Esophagus muscularis mucosa (tissue), 4 donors: ENCODE measurements at regions not wholly inside any gene's neighbourhood (a gene's known extent, or its start where the extent isn't known, plus 50 kb on each side); places are given as distances from the start of the nearest gene placed in this dataset.

Source experiments
- DNase-seq: peaks from one replicate; pipeline ENCODE4 v3.0.0-alpha.2; 2017; ENCODE audit errors: extremely low spot score
- H3K27ac ChIP-seq, 4 donors: fragments of 200-600 bp; sonication (generic); replicated peaks in 1 of 4; 1 replicate in 3 of 4; 2 replicates in 1 of 4; pipeline ENCODE4 v1.5.1; 2016 to 2019; ENCODE audit warnings: mild to moderate bottlenecking in 1 of 4
- H3K27me3 ChIP-seq, 4 donors: fragments of 200-600 bp; sonication (generic); one replicate each; pipeline versions ENCODE4 v1.5.1 to v1.6.0; 2016 to 2019
- H3K36me3 ChIP-seq, 4 donors: fragments of 200-600 bp; sonication (generic); one replicate each; pipeline ENCODE4 v1.5.1; 2016 to 2019
- H3K4me1 ChIP-seq, 4 donors: fragments of 200-600 bp; sonication (generic); one replicate each; pipeline ENCODE4 v1.5.1; 2016 to 2019
- H3K4me3 ChIP-seq, 4 donors: fragments of 200-600 bp; sonication (generic); 1 replicate in 2 of 4; 2 replicates in 2 of 4; pipeline ENCODE4 v1.5.1; 2016 to 2019; ENCODE audit warnings: mild to moderate bottlenecking in 4 of 4, moderate library complexity in 1 of 4
- H3K9me3 ChIP-seq, 4 donors: fragments of 200-600 bp; sonication (generic); 1 replicate in 3 of 4; 2 replicates in 1 of 4; pipeline ENCODE4 v1.5.1; 2016 to 2019
- CTCF ChIP-seq, 3 experiments: fragments of 200-600 bp in 2 of 3; fragments of 450-650 bp in 1 of 3; sonication (generic) in 2 of 3; IDR thresholded peaks; one replicate each; pipeline ENCODE4 v1.5.1; 2017 to 2019; ENCODE audit warnings: antibody characterized with exemption in 3 of 3, mild to moderate bottlenecking in 2 of 3, moderate library complexity in 1 of 3
- EP300 ChIP-seq: sonication (generic); formaldehyde crosslinking; IDR thresholded peaks from one replicate; pipeline ENCODE4 v1.6.1; 2017; ENCODE audit warnings: antibody characterized with exemption
- POLR2A ChIP-seq: fragments of 450-650 bp; IDR thresholded peaks from one replicate; pipeline ENCODE4 v1.6.1; 2017; ENCODE audit warnings: antibody characterized with exemption, moderate library complexity, mild to moderate bottlenecking, low read depth
- POLR2AphosphoS5 ChIP-seq, 2 donors: sonication (generic); formaldehyde crosslinking; IDR thresholded peaks; one replicate each; pipeline ENCODE4 v1.6.1; 2017; ENCODE audit warnings: antibody characterized with exemption in 2 of 2
- WGBS: methylation state at CpG from one replicate; pipeline ENCODE4 v1.1.5; 2018; 5-methylcytosine and 5-hydroxymethylcytosine counted together
- intact Hi-C: fragments of 100-400 bp; cut with DNase I; formaldehyde crosslinking; loops from one replicate; pipeline ENCODE4 v1.15.1; 2023

GRCh38 chr10:130711072-130711471, 574.9 kb downstream of the GLRX3 start:
- H3K27ac ChIP-seq = no peak overlapping the region
- no peaks in the 10 kb centered on the region for H3K4me1 ChIP-seq
- no peak for TF ChIP-seq POLR2A
- TF ChIP-seq EP300 = no peak
- TF ChIP-seq CTCF (IDR thresholded peaks at IDR 0.05) = no peak
- TF ChIP-seq POLR2AphosphoS5 (IDR thresholded peaks at IDR 0.05) = no peak
- H3K27me3 ChIP-seq = peaks cover 0 to 48% (median 0%) of the 10 kb centered on the region in 4 donors
- H3K9me3 ChIP-seq = no peaks in the 10 kb centered on the region
- no peak for DNase-seq
- intact Hi-C loops = no loop called here
- H3K36me3 ChIP-seq = no peaks in the 10 kb centered on the region
- 56% methylated on average over 14 of the region's 14 CpGs for WGBS
- no peak overlapping the region for H3K4me3 ChIP-seq

GRCh38 chr10:130713135-130713534, 576.9 kb downstream of the GLRX3 start:
- Histone ChIP-seq H3K4me3 (no peak overlapping the region), H3K27ac (no peak overlapping the region), H3K36me3 (no peaks in the 10 kb centered on the region), H3K27me3 (peaks cover 0 to 50% (median 0%) of the 10 kb centered on the region in 4 donors), H3K4me1 (no peaks in the 10 kb centered on the region), H3K9me3 (no peaks in the 10 kb centered on the region)
- 75% methylated on average over 4 of the region's 4 CpGs for WGBS
- DNase-seq = no peak
- TF ChIP-seq EP300 = no peak
- TF ChIP-seq CTCF (IDR thresholded peaks at IDR 0.05) = no peak
- no peak for TF ChIP-seq POLR2A
- TF ChIP-seq POLR2AphosphoS5 (IDR thresholded peaks at IDR 0.05) = no peak
- intact Hi-C loops = no loop called here

GRCh38 chr10:130713731-130714130, 577.5 kb downstream of the GLRX3 start:
- no peak overlapping the region for H3K4me3 ChIP-seq
- H3K4me1 ChIP-seq = no peaks in the 10 kb centered on the region
- no peaks in the 10 kb centered on the region for H3K36me3 ChIP-seq
- H3K9me3 ChIP-seq = no peaks in the 10 kb centered on the region
- peaks cover 0 to 50% (median 0%) of the 10 kb centered on the region in 4 donors for H3K27me3 ChIP-seq
- intact Hi-C loops = no loop called here
- TF ChIP-seq EP300 (no peak), CTCF (IDR thresholded peaks at IDR 0.05) (no peak), POLR2AphosphoS5 (IDR thresholded peaks at IDR 0.05) (no peak), POLR2A (no peak)
- WGBS = 91% methylated on average over 8 of the region's 8 CpGs
- DNase-seq = no peak
- no peak overlapping the region for H3K27ac ChIP-seq

- Histone ChIP-seq H3K27ac (no peak overlapping the region), H3K4me3 (no peak overlapping the region), H3K36me3 (no peaks in the 10 kb centered on the region), H3K9me3 (no peaks in the 10 kb centered on the region), H3K4me1 (no peaks in the 10 kb centered on the region), H3K27me3 (peaks cover 0 to 46% (median 0%) of the 10 kb centered on the region in 4 donors)
- WGBS = 75% methylated on average over 20 of the region's 20 CpGs
- intact Hi-C loops = no loop called here
- DNase-seq = no peak
- TF ChIP-seq POLR2AphosphoS5 (IDR thresholded peaks at IDR 0.05) (no peak), CTCF (IDR thresholded peaks at IDR 0.05) (no peak), POLR2A (no peak)
These were observed 578.7 kb downstream of the GLRX3 start for GRCh38 chr10:130714742-130715467.
